HG03565 (cell line): ENCODE measurements at regions not wholly inside any gene's neighbourhood (a gene's known extent, or its start where the extent isn't known, plus 50 kb on each side); places are given as distances from the start of the nearest gene placed in this dataset.

Experiments
- ATAC-seq: cut with Tn5 transposase; IDR thresholded peaks from one replicate; pipeline ENCODE4 v1.9.1; 2021; ENCODE audit warnings: mild to moderate bottlenecking, moderate library complexity; ENCODE audit not compliant: unreplicated experiment

- ATAC-seq, result no peak
Measured at GRCh38 chr15:70449311-70450141, 313.8 kb downstream of the UACA start.

GRCh38 chr15:70447928-70448698 is 315.2 kb downstream of the UACA start:
- ATAC-seq, result no peak

- ATAC-seq, result no peak
Measured at GRCh38 chr15:70447521-70447920, 315.8 kb downstream of the UACA start.

GRCh38 chr15:70447081-70447480 is 316.3 kb downstream of the UACA start:
- no peak for ATAC-seq

GRCh38 chr15:70443486-70444273 is 319.7 kb downstream of the UACA start:
- no peak for ATAC-seq

GRCh38 chr15:70442616-70443321 is 320.6 kb downstream of the UACA start:
- no peak for ATAC-seq

- ATAC-seq, result no peak
Measured at GRCh38 chr15:70442211-70442610, 321.1 kb downstream of the UACA start.

GRCh38 chr15:70440416-70441138 is 322.8 kb downstream of the UACA start:
- no peak for ATAC-seq

GRCh38 chr15:70439880-70440279 is 323.5 kb downstream of the UACA start:
- ATAC-seq, result no peak

GRCh38 chr15:70439304-70439877 is 324.0 kb downstream of the UACA start:
- ATAC-seq, result no peak

- ATAC-seq, result no peak
Measured at GRCh38 chr15:70438776-70439175, 324.6 kb downstream of the UACA start.

- ATAC-seq, result no peak
Measured at GRCh38 chr15:70437882-70438451, 325.4 kb downstream of the UACA start.

- no peak for ATAC-seq
Measured at GRCh38 chr15:70437089-70437488, 326.3 kb downstream of the UACA start.

GRCh38 chr15:70436428-70436827 is 326.9 kb downstream of the UACA start:
- ATAC-seq, result peak; percentile 57

GRCh38 chr15:70435872-70436271 is 327.5 kb downstream of the UACA start:
- peak; percentile 17 for ATAC-seq

- ATAC-seq, result no peak
Measured at GRCh38 chr15:70435369-70435768, 328.0 kb downstream of the UACA start.

- no peak for ATAC-seq
Measured at GRCh38 chr15:70433586-70434324, 329.6 kb downstream of the UACA start.

- no peak for ATAC-seq
Measured at GRCh38 chr15:70432924-70433495, 330.3 kb downstream of the UACA start.
